ENCODE measurements at regions not wholly inside any gene's neighbourhood (a gene's known extent, or its start where the extent isn't known, plus 50 kb on each side); places are given as distances from the start of the nearest gene placed in this dataset.

DNA sequence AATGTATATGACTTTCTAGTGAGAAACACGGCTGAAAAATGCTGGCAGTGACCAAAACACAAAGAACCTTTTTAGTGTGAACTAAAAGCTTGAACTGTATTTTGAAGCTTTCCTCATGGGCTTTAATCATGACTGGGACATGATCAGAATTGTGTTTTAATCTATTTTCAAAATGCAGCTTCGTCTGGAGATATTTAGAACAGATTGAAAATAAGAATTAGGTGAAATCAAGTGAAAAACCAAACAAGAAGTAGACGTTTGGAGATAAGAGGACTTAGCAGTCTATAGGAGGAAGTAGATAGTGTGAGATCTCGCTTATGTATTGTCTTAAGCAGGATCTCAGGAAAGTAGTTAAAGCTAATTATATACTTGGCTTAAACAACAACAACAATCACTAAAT is 865.4 kb upstream of the MBL2 start:
- CTCF ChIA-PET: no interaction called here
- H3K4me2 ChIP-seq: no peak overlapping the region
- H3K4me3 ChIP-seq: no peak overlapping the region
- H3K4me1 ChIP-seq (replicated peaks; ENCODE audit: insufficient read depth): no peaks in the 10 kb centered on the region
- H3K27ac ChIP-seq: no peak overlapping the region
- intact Hi-C loops (cut with micrococcal nuclease; ENCODE audit: unreplicated experiment): no loop called here
- no peaks in the 10 kb centered on the region for H3K27me3 ChIP-seq (ENCODE audit: insufficient read depth, low read depth)
- H3K9me3 ChIP-seq (ENCODE audit: insufficient read depth, low read depth): no peaks in the 10 kb centered on the region
- BruUV-seq (replicated peaks): no TSS peak
- no peaks in the 10 kb centered on the region for H3K36me3 ChIP-seq (ENCODE audit: low read depth)
- no peaks in the 10 kb centered on the region; the same call in 1 of the 2 replicates for H3F3A ChIP-seq (ENCODE audit: insufficient read depth, low read depth)
- 0 out of 2 replicates have a peak overlapping the region, but pooled peaks have one; percentile 15 for H2AFZ ChIP-seq
- H4K20me1 ChIP-seq (ENCODE audit: insufficient read depth): no peaks in the 10 kb centered on the region
- POLR2A ChIA-PET (ENCODE audit: unreplicated experiment): interaction anchor here (0.5 kb wide), 1 partner anchor 316 kb away, joined by 3 read pairs; no protein-coding TSS in a partner anchor
- H3K79me2 ChIP-seq (ENCODE audit: low read depth): no peaks in the 10 kb centered on the region
- no peak for TF ChIP-seq EZH2 (IDR thresholded peaks at IDR 0.05; ENCODE audit: low read depth)
- TF ChIP-seq, protein P1, sequence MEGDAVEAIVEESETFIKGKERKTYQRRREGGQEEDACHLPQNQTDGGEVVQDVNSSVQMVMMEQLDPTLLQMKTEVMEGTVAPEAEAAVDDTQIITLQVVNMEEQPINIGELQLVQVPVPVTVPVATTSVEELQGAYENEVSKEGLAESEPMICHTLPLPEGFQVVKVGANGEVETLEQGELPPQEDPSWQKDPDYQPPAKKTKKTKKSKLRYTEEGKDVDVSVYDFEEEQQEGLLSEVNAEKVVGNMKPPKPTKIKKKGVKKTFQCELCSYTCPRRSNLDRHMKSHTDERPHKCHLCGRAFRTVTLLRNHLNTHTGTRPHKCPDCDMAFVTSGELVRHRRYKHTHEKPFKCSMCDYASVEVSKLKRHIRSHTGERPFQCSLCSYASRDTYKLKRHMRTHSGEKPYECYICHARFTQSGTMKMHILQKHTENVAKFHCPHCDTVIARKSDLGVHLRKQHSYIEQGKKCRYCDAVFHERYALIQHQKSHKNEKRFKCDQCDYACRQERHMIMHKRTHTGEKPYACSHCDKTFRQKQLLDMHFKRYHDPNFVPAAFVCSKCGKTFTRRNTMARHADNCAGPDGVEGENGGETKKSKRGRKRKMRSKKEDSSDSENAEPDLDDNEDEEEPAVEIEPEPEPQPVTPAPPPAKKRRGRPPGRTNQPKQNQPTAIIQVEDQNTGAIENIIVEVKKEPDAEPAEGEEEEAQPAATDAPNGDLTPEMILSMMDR (conservative IDR thresholded peaks at IDR 0.05): no peak
- no peak for DNase-seq
- 0 out of 2 replicates have a peak, but pooled peaks cover 4% of the 10 kb centered on the region for H3K9me2 ChIP-seq (ENCODE audit: insufficient read depth)

- H3K9me2 ChIP-seq (ENCODE audit: insufficient read depth): no peaks in the 10 kb centered on the region
- no peaks in the 10 kb centered on the region for H3K36me3 ChIP-seq (ENCODE audit: low read depth)
- BruUV-seq (replicated peaks): no TSS peak
- H3K4me1 ChIP-seq (replicated peaks; ENCODE audit: insufficient read depth): no peaks in the 10 kb centered on the region
- no peak for DNase-seq
- CTCF ChIA-PET: no interaction called here
- no peaks in the 10 kb centered on the region for H4K20me1 ChIP-seq (ENCODE audit: insufficient read depth)
- POLR2A ChIA-PET (ENCODE audit: unreplicated experiment): no interaction called here
- H3K27me3 ChIP-seq (ENCODE audit: insufficient read depth, low read depth): no peaks in the 10 kb centered on the region
- H2AFZ ChIP-seq: no peak overlapping the region
- H3K9me3 ChIP-seq (ENCODE audit: insufficient read depth, low read depth): no peaks in the 10 kb centered on the region
- TF ChIP-seq EZH2 (IDR thresholded peaks at IDR 0.05; ENCODE audit: low read depth): no peak
- TF ChIP-seq, protein P1 (conservative IDR thresholded peaks at IDR 0.05): no peak
- H3K79me2 ChIP-seq (ENCODE audit: low read depth): no peaks in the 10 kb centered on the region
- intact Hi-C loops (cut with micrococcal nuclease; ENCODE audit: unreplicated experiment): no loop called here
- no peak overlapping the region for H3K4me2 ChIP-seq
- H3K27ac ChIP-seq: no peak overlapping the region
- H3F3A ChIP-seq (ENCODE audit: insufficient read depth, low read depth): no peaks in the 10 kb centered on the region
- no peak overlapping the region for H3K4me3 ChIP-seq
Measured at GRCh38 chr10:53624722-53625121, 852.1 kb upstream of the MBL2 start.

DNA sequence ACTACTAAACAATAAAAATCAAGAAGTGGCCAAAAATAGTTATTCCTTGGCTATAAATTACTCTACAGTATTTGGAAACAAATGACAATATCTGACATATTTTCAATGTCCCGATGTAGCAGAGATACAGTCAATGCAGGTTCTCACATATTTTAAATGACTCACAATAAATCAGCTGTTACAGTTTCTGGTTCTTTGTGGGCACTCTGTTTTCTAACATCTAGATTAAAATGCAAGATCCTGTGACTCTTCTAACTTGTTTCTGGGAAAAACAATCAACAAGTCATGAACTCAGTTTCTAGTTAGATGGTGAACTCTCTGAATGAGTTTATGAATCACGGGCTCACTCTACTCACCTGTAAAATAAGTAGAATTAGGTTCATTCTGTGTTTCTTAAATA is 849.6 kb upstream of the MBL2 start:
- no peak for DNase-seq
- Histone ChIP-seq H3K4me3 (no peak overlapping the region), H4K20me1 (ENCODE audit: insufficient read depth) (no peaks in the 10 kb centered on the region), H2AFZ (no peak overlapping the region), H3K9me2 (ENCODE audit: insufficient read depth) (no peaks in the 10 kb centered on the region), H3K79me2 (ENCODE audit: low read depth) (no peaks in the 10 kb centered on the region), H3F3A (ENCODE audit: insufficient read depth, low read depth) (no peaks in the 10 kb centered on the region), H3K36me3 (ENCODE audit: low read depth) (no peaks in the 10 kb centered on the region), H3K27ac (no peak overlapping the region), H3K4me1 (replicated peaks; ENCODE audit: insufficient read depth) (no peaks in the 10 kb centered on the region), H3K4me2 (no peak overlapping the region), H3K27me3 (ENCODE audit: insufficient read depth, low read depth) (no peaks in the 10 kb centered on the region), H3K9me3 (ENCODE audit: insufficient read depth, low read depth) (no peaks in the 10 kb centered on the region)
- no TSS peak for BruUV-seq (replicated peaks)
- TF ChIP-seq EZH2 (IDR thresholded peaks at IDR 0.05; ENCODE audit: low read depth): no peak
- TF ChIP-seq, protein P1 (conservative IDR thresholded peaks at IDR 0.05): no peak
- ChIA-PET CTCF (no interaction called here), POLR2A (ENCODE audit: unreplicated experiment) (no interaction called here)
- intact Hi-C loops (cut with micrococcal nuclease; ENCODE audit: unreplicated experiment): no loop called here
